ENCODE measurements at regions not wholly inside any gene's neighbourhood (a gene's known extent, or its start where the extent isn't known, plus 50 kb on each side); places are given as distances from the start of the nearest gene placed in this dataset.

DNA sequence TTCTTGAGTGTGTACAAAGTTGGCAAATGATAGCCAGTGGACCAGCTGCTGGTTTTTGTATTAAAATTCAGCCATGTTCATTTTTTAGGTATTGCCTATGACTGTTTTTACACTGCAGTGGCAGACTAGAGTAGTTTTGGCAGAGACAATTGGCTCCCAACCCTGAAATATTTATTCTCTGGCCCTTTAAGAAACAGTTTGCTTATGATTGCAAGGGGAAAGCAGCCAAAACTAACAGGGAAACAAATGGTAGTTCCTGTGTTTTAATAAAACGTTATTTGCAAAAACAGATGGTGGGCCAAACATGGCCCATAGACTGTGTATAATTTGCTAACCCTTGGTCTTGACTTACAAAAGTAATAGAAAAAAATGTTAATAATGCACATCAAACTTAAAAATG lies 110.2 kb downstream of the ALX1 start:
- Mint-ChIP-seq H3K27ac (no peak overlapping the region), H3K4me3 (no peak overlapping the region), H3K27me3 (ENCODE audit: low read depth) (no peaks in the 10 kb centered on the region), H3K9me3 (no peaks in the 10 kb centered on the region), H3K4me1 (no peaks in the 10 kb centered on the region), H3K36me3 (no peaks in the 10 kb centered on the region)
- POLR2A ChIA-PET: no interaction called here
- no peak for ATAC-seq
- TF ChIP-seq JUN (CRISPR knock-in tag; IDR thresholded peaks at IDR 0.05) (no peak), IRF2 (CRISPR knock-in tag; IDR thresholded peaks at IDR 0.05; ENCODE audit: borderline replicate concordance, low read depth) (no peak), ZNF396 (CRISPR knock-in tag; IDR thresholded peaks at IDR 0.05; ENCODE audit: borderline replicate concordance) (no peak), SP1 (CRISPR knock-in tag; conservative IDR thresholded peaks at IDR 0.05) (no peak), ZNF281 (CRISPR knock-in tag; IDR thresholded peaks at IDR 0.05) (no peak), MXD4 (CRISPR knock-in tag; IDR thresholded peaks at IDR 0.05; ENCODE audit: borderline replicate concordance) (no peak), GTF2I (CRISPR knock-in tag; conservative IDR thresholded peaks at IDR 0.05) (no peak), NFATC4 (CRISPR knock-in tag; IDR thresholded peaks at IDR 0.05) (no peak)
- TF ChIP-seq, protein P1, sequence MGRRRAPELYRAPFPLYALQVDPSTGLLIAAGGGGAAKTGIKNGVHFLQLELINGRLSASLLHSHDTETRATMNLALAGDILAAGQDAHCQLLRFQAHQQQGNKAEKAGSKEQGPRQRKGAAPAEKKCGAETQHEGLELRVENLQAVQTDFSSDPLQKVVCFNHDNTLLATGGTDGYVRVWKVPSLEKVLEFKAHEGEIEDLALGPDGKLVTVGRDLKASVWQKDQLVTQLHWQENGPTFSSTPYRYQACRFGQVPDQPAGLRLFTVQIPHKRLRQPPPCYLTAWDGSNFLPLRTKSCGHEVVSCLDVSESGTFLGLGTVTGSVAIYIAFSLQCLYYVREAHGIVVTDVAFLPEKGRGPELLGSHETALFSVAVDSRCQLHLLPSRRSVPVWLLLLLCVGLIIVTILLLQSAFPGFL (CRISPR knock-in tag; IDR thresholded peaks at IDR 0.05; ENCODE audit: borderline replicate concordance): no peak
- TF ChIP-seq, protein P2, sequence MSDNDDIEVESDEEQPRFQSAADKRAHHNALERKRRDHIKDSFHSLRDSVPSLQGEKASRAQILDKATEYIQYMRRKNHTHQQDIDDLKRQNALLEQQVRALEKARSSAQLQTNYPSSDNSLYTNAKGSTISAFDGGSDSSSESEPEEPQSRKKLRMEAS (CRISPR knock-in tag; IDR thresholded peaks at IDR 0.05): no peak
- TF ChIP-seq, protein P3, sequence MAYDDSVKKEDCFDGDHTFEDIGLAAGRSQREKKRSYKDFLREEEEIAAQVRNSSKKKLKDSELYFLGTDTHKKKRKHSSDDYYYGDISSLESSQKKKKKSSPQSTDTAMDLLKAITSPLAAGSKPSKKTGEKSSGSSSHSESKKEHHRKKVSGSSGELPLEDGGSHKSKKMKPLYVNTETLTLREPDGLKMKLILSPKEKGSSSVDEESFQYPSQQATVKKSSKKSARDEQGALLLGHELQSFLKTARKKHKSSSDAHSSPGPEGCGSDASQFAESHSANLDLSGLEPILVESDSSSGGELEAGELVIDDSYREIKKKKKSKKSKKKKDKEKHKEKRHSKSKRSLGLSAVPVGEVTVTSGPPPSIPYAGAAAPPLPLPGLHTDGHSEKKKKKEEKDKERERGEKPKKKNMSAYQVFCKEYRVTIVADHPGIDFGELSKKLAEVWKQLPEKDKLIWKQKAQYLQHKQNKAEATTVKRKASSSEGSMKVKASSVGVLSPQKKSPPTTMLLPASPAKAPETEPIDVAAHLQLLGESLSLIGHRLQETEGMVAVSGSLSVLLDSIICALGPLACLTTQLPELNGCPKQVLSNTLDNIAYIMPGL (CRISPR knock-in tag; IDR thresholded peaks at IDR 0.05): no peak
- CTCF ChIA-PET: no interaction called here
- no peak for DNase-seq (ENCODE audit: low spot score)

DNA sequence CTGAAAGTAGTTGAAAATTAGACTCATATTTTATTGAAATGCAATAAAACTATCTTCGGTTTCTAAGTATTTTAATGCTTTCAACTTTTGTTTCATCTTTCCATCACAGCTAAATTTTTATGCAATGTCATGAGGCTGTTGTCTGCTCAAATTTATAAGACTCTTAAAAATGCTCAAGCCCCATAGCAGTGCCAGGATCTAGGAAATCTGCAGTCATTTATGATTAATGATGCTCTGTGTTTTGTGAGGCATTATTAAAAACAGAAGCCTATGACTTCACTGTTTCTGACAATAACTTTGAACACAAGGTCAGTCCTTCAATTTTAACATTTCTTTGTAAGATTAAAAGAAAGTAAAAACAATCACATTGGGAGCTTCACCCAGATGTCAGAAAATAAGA lies 112.5 kb downstream of the ALX1 start:
- CTCF ChIA-PET: no interaction called here
- Mint-ChIP-seq H3K4me3 (no peak overlapping the region), H3K27me3 (ENCODE audit: low read depth) (no peaks in the 10 kb centered on the region), H3K36me3 (no peaks in the 10 kb centered on the region), H3K9me3 (no peaks in the 10 kb centered on the region), H3K27ac (no peak overlapping the region), H3K4me1 (no peaks in the 10 kb centered on the region)
- ATAC-seq (no peak), DNase-seq (ENCODE audit: low spot score) (no peak)
- POLR2A ChIA-PET: no interaction called here
- TF ChIP-seq ZNF416 (CRISPR knock-in tag; IDR thresholded peaks at IDR 0.05) (no peak), ZNF671 (CRISPR knock-in tag; IDR thresholded peaks at IDR 0.05) (no peak), NFATC4 (CRISPR knock-in tag; IDR thresholded peaks at IDR 0.05) (no peak), MYBL2 (CRISPR knock-in tag; IDR thresholded peaks at IDR 0.05) (no peak)
- TF ChIP-seq, protein P4, sequence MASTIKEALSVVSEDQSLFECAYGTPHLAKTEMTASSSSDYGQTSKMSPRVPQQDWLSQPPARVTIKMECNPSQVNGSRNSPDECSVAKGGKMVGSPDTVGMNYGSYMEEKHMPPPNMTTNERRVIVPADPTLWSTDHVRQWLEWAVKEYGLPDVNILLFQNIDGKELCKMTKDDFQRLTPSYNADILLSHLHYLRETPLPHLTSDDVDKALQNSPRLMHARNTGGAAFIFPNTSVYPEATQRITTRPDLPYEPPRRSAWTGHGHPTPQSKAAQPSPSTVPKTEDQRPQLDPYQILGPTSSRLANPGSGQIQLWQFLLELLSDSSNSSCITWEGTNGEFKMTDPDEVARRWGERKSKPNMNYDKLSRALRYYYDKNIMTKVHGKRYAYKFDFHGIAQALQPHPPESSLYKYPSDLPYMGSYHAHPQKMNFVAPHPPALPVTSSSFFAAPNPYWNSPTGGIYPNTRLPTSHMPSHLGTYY (CRISPR knock-in tag; IDR thresholded peaks at IDR 0.05): no peak

GRCh38 chr12:85393606-85394005 lies 113.6 kb downstream of the ALX1 start:
- ChIA-PET CTCF (no interaction called here), POLR2A (no interaction called here)
- no peaks in the 10 kb centered on the region for H3K4me1 Mint-ChIP-seq
- TF ChIP-seq ZNF121 (CRISPR knock-in tag; IDR thresholded peaks at IDR 0.05) (no peak), NFATC4 (CRISPR knock-in tag; IDR thresholded peaks at IDR 0.05) (no peak), E2F5 (CRISPR knock-in tag; IDR thresholded peaks at IDR 0.05) (no peak), NR1H2 (CRISPR knock-in tag; IDR thresholded peaks at IDR 0.05) (no peak), RELA (CRISPR knock-in tag; IDR thresholded peaks at IDR 0.05; ENCODE audit: borderline replicate concordance) (no peak), SMAD4 (CRISPR knock-in tag; IDR thresholded peaks at IDR 0.05) (no peak)
- TF ChIP-seq, protein P5, sequence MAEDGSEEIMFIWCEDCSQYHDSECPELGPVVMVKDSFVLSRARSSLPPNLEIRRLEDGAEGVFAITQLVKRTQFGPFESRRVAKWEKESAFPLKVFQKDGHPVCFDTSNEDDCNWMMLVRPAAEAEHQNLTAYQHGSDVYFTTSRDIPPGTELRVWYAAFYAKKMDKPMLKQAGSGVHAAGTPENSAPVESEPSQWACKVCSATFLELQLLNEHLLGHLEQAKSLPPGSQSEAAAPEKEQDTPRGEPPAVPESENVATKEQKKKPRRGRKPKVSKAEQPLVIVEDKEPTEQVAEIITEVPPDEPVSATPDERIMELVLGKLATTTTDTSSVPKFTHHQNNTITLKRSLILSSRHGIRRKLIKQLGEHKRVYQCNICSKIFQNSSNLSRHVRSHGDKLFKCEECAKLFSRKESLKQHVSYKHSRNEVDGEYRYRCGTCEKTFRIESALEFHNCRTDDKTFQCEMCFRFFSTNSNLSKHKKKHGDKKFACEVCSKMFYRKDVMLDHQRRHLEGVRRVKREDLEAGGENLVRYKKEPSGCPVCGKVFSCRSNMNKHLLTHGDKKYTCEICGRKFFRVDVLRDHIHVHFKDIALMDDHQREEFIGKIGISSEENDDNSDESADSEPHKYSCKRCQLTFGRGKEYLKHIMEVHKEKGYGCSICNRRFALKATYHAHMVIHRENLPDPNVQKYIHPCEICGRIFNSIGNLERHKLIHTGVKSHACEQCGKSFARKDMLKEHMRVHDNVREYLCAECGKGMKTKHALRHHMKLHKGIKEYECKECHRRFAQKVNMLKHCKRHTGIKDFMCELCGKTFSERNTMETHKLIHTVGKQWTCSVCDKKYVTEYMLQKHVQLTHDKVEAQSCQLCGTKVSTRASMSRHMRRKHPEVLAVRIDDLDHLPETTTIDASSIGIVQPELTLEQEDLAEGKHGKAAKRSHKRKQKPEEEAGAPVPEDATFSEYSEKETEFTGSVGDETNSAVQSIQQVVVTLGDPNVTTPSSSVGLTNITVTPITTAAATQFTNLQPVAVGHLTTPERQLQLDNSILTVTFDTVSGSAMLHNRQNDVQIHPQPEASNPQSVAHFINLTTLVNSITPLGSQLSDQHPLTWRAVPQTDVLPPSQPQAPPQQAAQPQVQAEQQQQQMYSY (CRISPR knock-in tag; IDR thresholded peaks at IDR 0.05): no peak
- TF ChIP-seq, protein P4 (CRISPR knock-in tag; IDR thresholded peaks at IDR 0.05): no peak

More at GRCh38 chr12:85393606-85394005, 113.6 kb downstream of the ALX1 start:
- Mint-ChIP-seq H3K27me3 (ENCODE audit: low read depth) (no peaks in the 10 kb centered on the region), H3K36me3 (no peaks in the 10 kb centered on the region), H3K27ac (no peak overlapping the region), H3K4me3 (no peak overlapping the region), H3K9me3 (no peaks in the 10 kb centered on the region)
- no peak for ATAC-seq
- DNase-seq (ENCODE audit: low spot score): no peak

Data from WTC11 (cell line).